Activated CD4-positive, alpha-beta T cell treated with anti-CD3 and anti-CD28 coated beads, Interleukin-2, amount 10 ng/mL, durations not matched to agents 24 days and 14 days (primary cell): ENCODE measurements at regions not wholly inside any gene's neighbourhood (a gene's known extent, or its start where the extent isn't known, plus 50 kb on each side); places are given as distances from the start of the nearest gene placed in this dataset.
A peak's percentile ranks its signal among the peaks of the same experiment; 100 is the strongest.

Source experiments
- DNase-seq: peaks from one replicate; pipeline ENCODE4 v3.0.0; 2022
- H3K27ac Mint-ChIP-seq: one replicate; pipeline ENCODE4 v1.8.0; 2022; ENCODE audit warnings: mild to moderate bottlenecking, mixed read lengths
- H3K27me3 Mint-ChIP-seq: one replicate; pipeline ENCODE4 v1.8.0; 2022; ENCODE audit warnings: mixed read lengths
- H3K36me3 Mint-ChIP-seq: one replicate; pipeline ENCODE4 v1.8.0; 2022; ENCODE audit warnings: low read depth, mild to moderate bottlenecking, mixed read lengths
- H3K4me1 Mint-ChIP-seq: one replicate; pipeline ENCODE4 v1.8.0; 2021; ENCODE audit warnings: mixed read lengths
- H3K4me3 Mint-ChIP-seq: one replicate; pipeline ENCODE4 v1.8.0; 2022; ENCODE audit warnings: mild to moderate bottlenecking, moderate library complexity, mixed read lengths
- H3K9me3 Mint-ChIP-seq: one replicate; pipeline ENCODE4 v1.8.0; 2021; ENCODE audit warnings: mixed read lengths
- intact Hi-C: fragments of 100-400 bp; cut with micrococcal nuclease; formaldehyde crosslinking; loops from one replicate; pipeline ENCODE4 v1.15.1; 2023

DNA sequence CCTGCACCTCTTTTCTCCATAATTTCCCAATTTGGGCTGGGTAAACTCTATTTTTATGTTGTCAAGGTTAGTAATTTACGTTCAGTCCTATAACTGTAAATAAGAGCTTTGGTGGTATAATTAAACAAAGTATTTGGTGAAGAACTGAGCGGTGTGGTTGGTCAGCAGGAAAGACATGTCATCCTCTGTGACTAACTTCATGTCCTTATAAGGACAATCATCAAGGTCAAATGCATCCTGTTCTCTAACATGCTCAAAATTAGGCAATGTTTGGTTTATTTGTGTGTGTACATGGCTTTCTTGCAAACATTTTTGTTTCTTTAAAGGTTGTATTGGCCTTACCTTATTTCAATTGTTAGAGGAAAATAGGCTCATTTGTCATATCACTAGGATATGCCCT lies 121.5 kb upstream of the NABP1 start:
- Mint-ChIP-seq H3K27ac (no peak overlapping the region), H3K36me3 (no peaks in the 10 kb centered on the region), H3K4me1 (peaks cover 7% of the 10 kb centered on the region), H3K9me3 (no peaks in the 10 kb centered on the region), H3K27me3 (peaks cover 22% of the 10 kb centered on the region), H3K4me3 (no peak overlapping the region)
- DNase-seq: no peak
- intact Hi-C loops: no loop called here

DNA sequence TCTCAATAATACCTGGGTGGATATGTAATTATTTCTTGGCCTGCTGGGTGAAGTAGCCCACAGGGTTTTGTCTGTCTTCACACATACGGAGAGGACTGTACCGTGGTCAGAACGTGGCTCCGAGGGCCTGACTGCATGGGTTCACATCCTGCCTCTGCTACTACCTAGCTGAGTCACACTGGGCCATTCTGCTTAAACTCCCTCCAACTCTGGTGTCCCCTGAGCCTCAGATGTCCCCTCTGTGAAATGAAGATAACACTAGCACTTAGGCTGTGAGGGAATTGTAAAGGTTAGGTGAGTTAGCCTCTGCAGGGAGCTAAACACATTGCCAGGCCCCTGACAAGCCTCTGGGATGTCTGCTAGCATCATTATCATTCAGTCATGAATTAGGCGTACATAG lies 120.1 kb upstream of the NABP1 start:
- Mint-ChIP-seq H3K9me3 (no peaks in the 10 kb centered on the region), H3K4me1 (peaks cover 7% of the 10 kb centered on the region), H3K27me3 (peaks cover 24% of the 10 kb centered on the region), H3K4me3 (no peak overlapping the region), H3K27ac (no peak overlapping the region), H3K36me3 (no peaks in the 10 kb centered on the region)
- intact Hi-C loops: no loop called here
- DNase-seq: no peak

DNA sequence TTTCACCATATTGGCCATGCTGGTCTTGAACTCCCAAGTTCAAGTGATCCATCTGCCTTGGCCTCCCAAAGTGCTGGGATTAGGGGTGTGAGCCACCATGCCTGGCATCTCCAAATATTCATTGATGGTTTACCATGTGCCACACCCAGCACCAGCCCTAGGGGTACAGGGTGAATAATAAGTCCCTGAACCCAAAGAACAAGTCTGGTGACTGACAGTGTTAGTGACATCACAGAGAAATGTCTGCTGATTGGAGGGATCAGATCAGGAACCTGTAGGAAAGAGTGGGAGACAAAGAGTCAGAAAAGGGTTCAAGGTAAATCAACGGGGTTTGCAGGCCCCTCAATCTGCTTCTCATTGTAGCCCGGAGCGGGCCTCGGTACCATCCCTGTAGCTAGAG lies 118.4 kb upstream of the NABP1 start:
- Mint-ChIP-seq H3K27ac (no peak overlapping the region), H3K4me1 (peaks cover 10% of the 10 kb centered on the region), H3K27me3 (peaks cover 26% of the 10 kb centered on the region), H3K9me3 (no peaks in the 10 kb centered on the region), H3K36me3 (no peaks in the 10 kb centered on the region), H3K4me3 (no peak overlapping the region)
- DNase-seq: no peak
- intact Hi-C loops: no loop called here

DNA sequence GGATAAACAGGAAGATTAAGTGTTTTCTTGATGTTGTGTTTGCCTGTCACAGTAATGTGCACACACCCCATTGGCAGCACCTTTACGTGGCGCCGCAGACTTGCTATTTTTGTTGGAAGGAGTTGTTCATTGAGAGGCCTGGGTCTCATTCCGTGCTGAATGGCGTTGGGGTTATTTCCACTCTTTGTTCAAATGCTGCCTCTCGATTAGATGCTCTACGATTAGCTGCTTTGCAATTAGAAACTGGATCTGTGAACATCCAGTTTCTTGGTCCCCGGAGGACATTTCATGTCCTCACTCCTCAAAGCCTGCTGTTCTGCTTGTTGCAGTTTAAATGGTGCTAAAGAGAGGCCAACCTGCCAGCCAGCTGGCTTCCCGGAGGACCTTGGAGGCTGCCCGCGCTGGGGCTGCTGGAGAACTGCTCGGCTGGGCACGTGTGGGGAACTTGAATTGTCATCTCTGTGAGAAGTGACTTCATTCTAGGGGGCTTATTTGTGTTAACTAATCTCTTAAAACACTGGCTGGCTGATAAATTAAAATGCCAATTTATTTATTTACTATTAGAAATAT lies 117.4 kb upstream of the NABP1 start:
- H3K4me1 Mint-ChIP-seq: peaks cover 14% of the 10 kb centered on the region
- no peaks in the 10 kb centered on the region for H3K36me3 Mint-ChIP-seq
- intact Hi-C loops: no loop called here
- no peaks in the 10 kb centered on the region for H3K9me3 Mint-ChIP-seq
- DNase-seq: no peak
- H3K27me3 Mint-ChIP-seq: peaks cover 33% of the 10 kb centered on the region
- no peak overlapping the region for H3K4me3 Mint-ChIP-seq
- no peak overlapping the region for H3K27ac Mint-ChIP-seq

DNA sequence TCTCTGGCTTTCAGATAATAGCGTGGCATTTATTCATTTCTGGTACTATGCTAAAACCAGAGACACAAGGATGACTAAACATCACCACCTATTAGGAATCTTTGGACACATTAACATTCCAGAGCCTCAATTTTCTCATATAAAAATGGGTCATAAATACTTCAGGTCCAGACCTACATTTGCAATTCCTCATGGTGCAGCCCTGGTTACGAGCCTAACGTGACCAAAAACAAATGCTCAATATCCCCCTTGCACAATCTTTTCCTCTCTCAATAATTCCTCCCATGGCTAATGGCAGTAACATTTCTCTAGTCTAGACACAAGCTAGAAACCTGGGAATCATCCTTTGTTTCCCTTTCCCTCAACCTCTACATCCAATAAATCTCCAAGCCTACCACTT lies 112.8 kb upstream of the NABP1 start:
- Mint-ChIP-seq H3K27me3 (peaks cover 55% of the 10 kb centered on the region), H3K4me1 (peaks cover 17% of the 10 kb centered on the region), H3K27ac (no peak overlapping the region), H3K9me3 (no peaks in the 10 kb centered on the region), H3K4me3 (no peak overlapping the region), H3K36me3 (no peaks in the 10 kb centered on the region)
- DNase-seq: no peak
- intact Hi-C loops: loop anchor here (5.0 kb wide), 1 partner anchor 247 kb away; no protein-coding TSS in a partner anchor

DNA sequence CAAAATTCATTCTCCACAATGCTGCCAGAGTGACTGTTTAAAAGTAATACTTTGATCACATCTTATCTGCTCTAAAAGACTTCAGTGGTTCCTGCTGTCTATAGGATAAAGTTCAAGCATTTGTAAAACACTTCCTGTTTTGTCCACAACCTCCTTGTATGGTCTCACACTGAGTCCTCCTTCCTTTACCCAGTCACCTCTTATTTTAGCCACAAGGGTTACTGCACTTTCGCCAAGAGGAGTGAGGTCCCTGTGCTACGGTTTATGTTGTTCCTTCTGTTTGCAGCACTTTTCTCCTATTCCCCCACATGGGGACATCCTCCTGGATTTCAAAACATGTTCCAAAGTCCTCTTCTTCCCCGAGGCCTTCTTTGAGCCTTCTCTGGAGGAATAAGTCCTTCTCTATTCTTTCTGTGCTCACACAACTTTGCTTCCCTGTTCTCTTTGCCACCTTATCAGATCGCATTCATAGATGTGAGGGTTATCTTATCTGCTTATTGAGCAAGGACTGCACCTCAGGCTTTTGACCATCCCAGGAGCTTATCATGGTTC lies 112.2 kb upstream of the NABP1 start:
- DNase-seq: peak; percentile 60
- Mint-ChIP-seq H3K4me3 (no peak overlapping the region), H3K4me1 (peaks cover 22% of the 10 kb centered on the region), H3K27ac (no peak overlapping the region), H3K9me3 (no peaks in the 10 kb centered on the region), H3K27me3 (peaks cover 59% of the 10 kb centered on the region), H3K36me3 (no peaks in the 10 kb centered on the region)
- intact Hi-C loops: loop anchor here (1.0 to 5.0 kb wide), 2 partner anchors 126 to 247 kb away; no protein-coding TSS in a partner anchor

DNA sequence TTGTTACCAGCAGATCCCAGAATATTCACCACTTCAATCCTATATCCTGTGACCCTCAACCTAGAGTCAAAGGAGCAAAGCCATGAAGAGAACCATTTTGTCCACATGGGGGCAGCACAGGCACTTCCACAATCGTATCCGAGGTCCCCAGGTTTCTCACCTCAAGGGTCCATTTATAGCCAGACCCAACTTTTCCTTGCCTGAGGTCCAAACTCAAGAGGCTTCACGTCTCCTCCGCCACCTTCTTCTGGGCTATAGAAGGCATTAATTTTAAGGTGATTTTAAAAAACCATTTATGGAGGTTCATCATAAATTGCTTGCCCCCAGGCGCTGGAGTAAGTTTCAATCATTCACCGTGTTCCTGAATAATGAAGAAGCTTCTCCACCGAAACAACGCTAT lies 111.6 kb upstream of the NABP1 start:
- Mint-ChIP-seq H3K36me3 (no peaks in the 10 kb centered on the region), H3K27me3 (peaks cover 59% of the 10 kb centered on the region), H3K27ac (no peak overlapping the region), H3K9me3 (no peaks in the 10 kb centered on the region), H3K4me1 (peaks cover 29% of the 10 kb centered on the region), H3K4me3 (no peak overlapping the region)
- intact Hi-C loops: loop anchor here (1.0 to 5.0 kb wide), 2 partner anchors 125 to 246 kb away; no protein-coding TSS in a partner anchor
- peak; percentile 89 for DNase-seq

DNA sequence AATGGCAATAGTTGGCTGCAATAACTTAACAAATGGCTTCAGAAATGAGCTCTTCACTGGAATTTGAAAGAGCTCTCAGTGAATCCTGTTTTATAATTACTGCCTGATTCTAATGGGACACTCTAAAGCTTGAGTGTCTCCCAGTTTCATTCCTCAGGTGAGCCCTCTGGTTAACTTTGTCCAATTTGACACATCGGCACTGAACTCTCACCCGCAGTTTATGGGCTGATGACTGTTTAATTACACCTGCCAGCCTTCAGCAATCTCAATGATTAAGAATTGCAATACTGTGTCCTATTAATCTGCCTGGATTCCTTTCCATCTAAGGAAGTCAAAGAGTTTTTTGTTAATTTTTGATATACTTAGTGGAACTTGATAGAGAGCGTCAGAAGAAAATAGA lies 110.7 kb upstream of the NABP1 start:
- DNase-seq: no peak
- Mint-ChIP-seq H3K9me3 (no peaks in the 10 kb centered on the region), H3K4me3 (no peak overlapping the region), H3K4me1 (peaks cover 34% of the 10 kb centered on the region), H3K36me3 (no peaks in the 10 kb centered on the region), H3K27me3 (peaks cover 53% of the 10 kb centered on the region), H3K27ac (no peak overlapping the region)
- intact Hi-C loops: loop anchor here (5.0 kb wide), 1 partner anchor 245 kb away; no protein-coding TSS in a partner anchor

DNA sequence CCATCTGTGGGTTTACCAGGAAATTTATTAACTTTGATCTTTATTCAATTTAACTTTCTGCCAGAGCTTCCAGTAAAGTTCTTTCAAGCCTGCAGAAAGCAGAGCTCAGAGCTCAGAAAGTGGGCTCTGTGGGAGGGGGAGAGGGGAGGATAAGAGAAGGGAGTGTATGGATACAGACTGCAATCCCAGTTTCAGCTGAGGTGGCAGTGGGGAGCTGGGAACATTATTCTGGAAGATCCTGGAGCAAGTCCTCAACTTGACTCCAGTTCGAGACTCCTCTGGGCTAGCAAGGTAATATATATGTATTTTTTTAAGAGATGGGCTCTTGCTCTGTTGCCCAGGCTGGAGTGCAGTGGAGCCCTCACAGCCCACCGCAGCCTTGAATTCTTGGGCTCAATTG lies 108.9 kb upstream of the NABP1 start:
- DNase-seq: no peak
- Mint-ChIP-seq H3K27me3 (peaks cover 42% of the 10 kb centered on the region), H3K36me3 (no peaks in the 10 kb centered on the region), H3K4me3 (no peak overlapping the region), H3K4me1 (peaks cover 47% of the 10 kb centered on the region), H3K27ac (no peak overlapping the region), H3K9me3 (no peaks in the 10 kb centered on the region)
- intact Hi-C loops: loop anchor here (5.0 kb wide), 1 partner anchor 243 kb away; no protein-coding TSS in a partner anchor

DNA sequence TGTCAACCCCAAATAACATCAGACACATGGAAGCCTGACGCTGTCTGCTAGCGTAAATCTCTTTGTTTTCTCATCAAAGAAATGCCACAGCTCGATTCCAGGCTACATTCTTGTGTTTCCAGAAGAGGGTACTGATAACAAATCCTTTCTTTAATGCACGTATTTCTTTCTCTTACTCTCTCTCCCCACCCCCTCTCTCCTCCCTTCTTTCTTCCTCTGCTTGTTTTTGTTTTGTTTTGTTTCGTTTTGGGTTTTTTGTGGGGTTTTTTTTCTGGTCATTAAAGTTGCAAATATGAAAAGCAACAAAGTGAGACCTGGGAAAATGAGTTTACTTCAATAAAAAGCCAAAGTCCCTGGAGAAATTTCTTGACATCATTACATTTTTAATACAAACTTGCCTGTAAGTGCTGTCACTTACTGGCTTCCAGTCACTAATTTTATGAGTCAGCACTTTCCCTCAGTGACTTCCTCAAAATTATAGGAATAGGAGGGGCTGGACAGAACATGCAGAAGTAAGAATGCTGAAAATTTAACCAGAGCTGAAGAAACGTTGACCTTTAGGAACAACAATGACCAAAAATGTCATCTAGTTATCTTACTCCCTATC lies 106.7 kb upstream of the NABP1 start:
- DNase-seq: peak; percentile 77
- H3K27ac Mint-ChIP-seq: peak overlapping the region; percentile 70
- H3K4me1 Mint-ChIP-seq: peaks cover 41% of the 10 kb centered on the region
- H3K36me3 Mint-ChIP-seq: no peaks in the 10 kb centered on the region
- H3K27me3 Mint-ChIP-seq: peaks cover 30% of the 10 kb centered on the region
- intact Hi-C loops: loop anchor here (1.0 to 5.0 kb wide), 4 partner anchors 66 to 170 kb away; partner anchors contain the start of gene NABP1
- H3K4me3 Mint-ChIP-seq: peak overlapping the region; percentile 74
- no peaks in the 10 kb centered on the region for H3K9me3 Mint-ChIP-seq

DNA sequence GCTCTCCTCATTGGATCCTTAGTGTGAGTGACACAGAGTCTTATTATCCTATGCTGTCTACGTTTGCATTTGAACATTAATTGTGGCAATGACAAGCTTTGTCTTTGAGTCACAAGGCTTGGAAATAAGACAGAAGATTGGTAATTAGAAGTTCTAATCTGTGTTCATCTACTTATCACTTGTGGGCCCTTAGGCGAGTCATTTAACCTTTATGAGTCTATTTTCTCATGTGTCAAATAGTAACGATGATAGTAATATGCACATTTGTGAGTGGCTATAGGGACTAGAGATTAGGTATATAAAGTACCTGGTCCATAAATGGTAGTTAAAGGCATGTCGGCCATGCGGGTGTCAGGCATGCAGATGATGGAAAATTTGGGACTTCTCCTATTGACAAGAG lies 105.6 kb upstream of the NABP1 start:
- peak overlapping the region; percentile 49 for H3K27ac Mint-ChIP-seq
- DNase-seq: no peak
- intact Hi-C loops: loop anchor here (5.0 kb wide), 1 partner anchor 105 kb away; the partner anchor contains the start of gene NABP1
- no peaks in the 10 kb centered on the region for H3K36me3 Mint-ChIP-seq
- H3K4me3 Mint-ChIP-seq: peak overlapping the region; percentile 4
- H3K27me3 Mint-ChIP-seq: peaks cover 27% of the 10 kb centered on the region
- peaks cover 41% of the 10 kb centered on the region for H3K4me1 Mint-ChIP-seq
- H3K9me3 Mint-ChIP-seq: no peaks in the 10 kb centered on the region

DNA sequence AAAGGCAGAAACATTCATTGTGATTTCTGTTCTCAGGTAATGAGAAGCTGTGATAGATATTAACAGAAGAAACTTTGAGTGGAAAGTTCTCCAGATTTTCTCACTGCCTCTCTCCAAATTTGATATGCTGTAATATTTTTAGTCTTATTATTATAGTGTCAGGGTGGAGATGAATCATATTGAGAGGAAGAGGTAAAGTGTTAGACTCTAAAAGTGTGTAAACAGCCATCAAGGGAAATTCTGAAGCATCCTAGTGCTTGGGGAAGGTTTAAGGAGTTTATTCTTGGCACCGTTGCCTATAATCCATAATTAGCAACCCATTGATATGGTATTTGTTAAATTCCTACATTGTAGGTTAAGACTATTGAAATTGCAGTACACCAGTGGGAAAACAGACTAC lies 104.7 kb upstream of the NABP1 start:
- intact Hi-C loops: loop anchor here (1.0 to 5.0 kb wide), 2 partner anchors 44 to 104 kb away; partner anchors contain the start of gene NABP1
- Mint-ChIP-seq H3K4me3 (no peak overlapping the region), H3K27ac (peak overlapping the region; percentile 26), H3K36me3 (no peaks in the 10 kb centered on the region), H3K9me3 (no peaks in the 10 kb centered on the region), H3K4me1 (peaks cover 41% of the 10 kb centered on the region), H3K27me3 (peaks cover 18% of the 10 kb centered on the region)
- no peak for DNase-seq

DNA sequence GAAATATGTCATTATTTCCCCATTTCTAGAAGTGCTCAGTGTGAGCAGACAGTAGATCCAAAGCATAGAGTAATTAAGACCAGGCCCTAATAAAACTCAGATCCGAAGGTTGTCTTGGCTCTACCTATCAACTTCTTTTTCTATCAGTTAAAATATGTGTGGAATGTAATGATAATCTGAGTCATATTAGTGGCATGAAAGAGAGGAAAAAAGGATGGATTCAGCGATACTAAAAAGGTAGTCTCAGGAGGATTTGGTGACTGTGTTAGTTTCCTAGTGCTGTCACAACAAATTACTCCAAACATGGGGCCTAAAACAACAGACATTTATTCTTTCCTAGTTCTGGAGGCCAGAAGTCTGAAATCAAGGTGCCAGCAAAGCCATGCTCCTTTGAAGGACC lies 103.7 kb upstream of the NABP1 start:
- Mint-ChIP-seq H3K4me1 (peaks cover 41% of the 10 kb centered on the region), H3K9me3 (no peaks in the 10 kb centered on the region), H3K27ac (peak overlapping the region; percentile 83), H3K27me3 (peaks cover 9% of the 10 kb centered on the region), H3K36me3 (no peaks in the 10 kb centered on the region), H3K4me3 (no peak overlapping the region)
- intact Hi-C loops: loop anchor here (5.0 kb wide), 1 partner anchor 103 kb away; the partner anchor contains the start of gene NABP1
- no peak for DNase-seq

DNA sequence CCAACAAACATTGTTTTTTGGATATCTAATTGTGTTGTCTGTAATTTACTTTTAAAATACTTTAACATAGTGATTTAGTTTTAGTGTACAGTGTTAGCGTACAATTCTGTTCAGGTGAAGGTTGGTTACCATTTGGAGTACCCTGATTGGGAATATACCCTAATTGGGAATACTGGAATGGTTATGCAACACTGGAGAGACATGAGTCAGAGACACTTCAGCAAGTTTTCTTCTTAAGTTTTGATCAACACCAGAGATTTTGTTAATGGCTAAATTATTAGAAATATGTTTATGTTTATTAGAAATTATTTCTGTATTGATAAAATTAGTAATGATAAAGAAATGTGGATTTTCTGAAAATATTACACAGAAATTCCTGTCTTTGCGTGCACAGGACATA lies 100.3 kb upstream of the NABP1 start:
- no peaks in the 10 kb centered on the region for H3K9me3 Mint-ChIP-seq
- no peak overlapping the region for H3K27ac Mint-ChIP-seq
- peaks cover 18% of the 10 kb centered on the region for H3K4me1 Mint-ChIP-seq
- H3K36me3 Mint-ChIP-seq: no peaks in the 10 kb centered on the region
- H3K27me3 Mint-ChIP-seq: peaks cover 8% of the 10 kb centered on the region
- intact Hi-C loops: no loop called here
- H3K4me3 Mint-ChIP-seq: no peak overlapping the region
- no peak for DNase-seq
